ENCODE measurements at regions not wholly inside any gene's neighbourhood (a gene's known extent, or its start where the extent isn't known, plus 50 kb on each side); places are given as distances from the start of the nearest gene placed in this dataset. TPM values are rescaled to one million over a fixed set of nuclear protein-coding genes. Genes with fewer than 3 reads are reported as not detected.

DNA sequence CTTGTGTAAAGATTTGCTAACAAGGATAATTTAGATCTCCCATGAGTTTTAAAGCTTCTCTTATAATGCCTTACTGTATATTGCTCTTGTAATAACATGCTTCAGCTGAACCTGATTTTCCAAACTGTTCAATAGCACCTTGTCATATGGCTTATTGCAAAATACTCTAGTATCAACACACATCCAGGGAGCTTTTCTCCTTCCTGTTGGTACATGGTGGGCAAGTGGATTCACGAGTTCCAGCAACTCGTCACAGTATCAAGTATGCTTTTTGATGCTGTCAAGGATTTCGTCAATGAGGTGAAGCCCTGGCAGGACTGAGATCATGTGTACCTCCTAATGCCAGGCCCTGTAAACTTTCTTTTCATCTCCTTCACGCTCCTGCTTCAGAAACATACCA, 59.5 kb upstream of the ITPRID2 start:
- DNase-seq (ENCODE audit: low read depth) = no peak

DNA sequence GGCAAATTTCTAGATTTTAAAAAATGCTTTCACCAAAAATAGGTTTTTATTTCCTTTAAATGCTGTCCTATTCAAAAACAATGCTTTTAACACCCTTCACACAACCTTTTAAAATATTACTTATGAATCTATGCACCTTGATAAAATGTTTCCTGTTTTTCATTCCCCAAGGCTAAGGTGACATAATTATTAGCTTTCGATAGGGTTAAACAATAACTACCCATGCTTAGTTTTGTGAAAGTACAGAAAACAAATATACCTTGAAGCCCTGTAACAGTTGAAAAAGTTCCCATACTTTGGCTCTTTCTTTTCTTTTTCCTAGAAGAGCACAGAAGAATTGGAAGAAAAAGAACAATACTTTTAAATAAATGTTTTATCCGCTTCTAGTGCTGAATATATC, 54.9 kb upstream of the ITPRID2 start:
- DNase-seq (ENCODE audit: low read depth) = no peak

DNA sequence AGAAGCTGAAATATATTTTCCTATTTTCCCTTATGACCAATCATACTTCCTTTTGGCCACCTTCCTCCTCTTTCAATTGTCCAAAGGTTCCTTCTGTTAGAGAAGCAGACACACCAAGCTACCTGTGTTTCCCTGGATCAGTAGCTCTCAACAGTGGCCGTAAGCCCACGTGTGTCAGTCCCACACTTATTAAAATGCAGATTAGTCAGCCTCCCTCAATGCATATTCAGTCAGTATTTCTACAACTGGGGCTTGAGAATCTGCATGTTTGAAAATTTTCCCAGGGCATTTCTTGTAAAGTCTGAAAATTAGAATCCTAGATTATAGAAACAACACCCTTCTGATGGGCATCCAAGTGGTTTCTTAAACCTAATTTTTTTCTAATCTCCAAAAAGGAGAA, 54.0 kb upstream of the ITPRID2 start:
- no peak for DNase-seq (ENCODE audit: low read depth)

DNA sequence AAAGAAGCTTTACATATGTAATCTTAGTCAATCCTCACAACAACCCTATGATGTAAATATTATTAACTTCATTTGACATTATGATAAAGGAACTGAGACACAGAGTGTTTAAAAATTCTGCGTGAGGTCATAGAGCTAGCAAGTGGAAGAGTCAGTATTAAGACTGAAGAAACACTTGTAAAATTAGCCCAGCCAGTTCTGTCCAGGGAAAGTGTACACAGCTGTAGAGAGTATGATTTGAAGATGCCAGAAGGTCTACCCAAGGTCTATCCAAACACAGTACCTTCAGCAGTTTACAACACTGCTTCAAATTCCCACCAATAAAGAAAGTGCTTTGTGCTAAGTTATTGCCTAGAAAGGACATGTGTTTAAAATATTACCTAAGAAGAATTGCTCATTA, 51.7 kb upstream of the ITPRID2 start:
- DNase-seq (ENCODE audit: low read depth) = no peak

DNA sequence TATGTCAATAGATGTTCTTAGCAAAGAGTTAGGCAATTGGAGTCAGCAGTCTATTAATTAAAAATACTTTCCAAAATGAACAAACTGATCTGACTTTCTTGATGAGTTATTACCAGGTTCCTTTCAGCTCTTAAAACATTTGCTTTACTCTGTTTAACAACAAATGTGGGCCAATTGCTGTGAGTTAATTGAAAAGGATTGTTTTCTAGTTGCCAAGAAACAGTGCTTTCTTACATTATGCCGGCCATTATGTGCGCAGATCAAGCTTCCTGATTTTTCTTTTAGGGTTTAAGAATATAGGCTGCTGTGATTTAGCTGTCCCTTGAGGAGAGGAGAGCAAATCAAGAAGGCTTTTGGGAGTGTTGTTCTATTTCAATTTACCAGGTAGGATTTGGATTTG, 50.5 kb upstream of the ITPRID2 start:
- DNase-seq (ENCODE audit: low read depth) = no peak

Small RNA genes in the stretch of these regions (small RNA-seq; reads per million reads assigned to genes)
- not detected for gene RNU6ATAC19P

Measured in HT1080 (cell line).